Mammary epithelial cell (primary cell): ENCODE measurements at regions not wholly inside any gene's neighbourhood (a gene's known extent, or its start where the extent isn't known, plus 50 kb on each side); places are given as distances from the start of the nearest gene placed in this dataset.
"Not testable (repeated sequence)": the region's sequence is repeated elsewhere in the genome, so short reads cannot be mapped to it uniquely, and the experiment has no call there.

Experiments
- CTCF ChIP-seq, 2 donors: IDR thresholded peaks in 1 of 2; conservative IDR thresholded peaks in 1 of 2; 2 replicates each; pipeline ENCODE4 v1.5.1; 2011 to 2012; ENCODE audit warnings: inconsistent platforms in 2 of 2, low read length in 2 of 2, mild to moderate bottlenecking in 2 of 2, control low read depth in 1 of 2, low read depth in 1 of 2; ENCODE audit not compliant: insufficient read depth in 1 of 2; ENCODE audit errors: extremely low read depth in 1 of 2
- EZH2 ChIP-seq: IDR thresholded peaks from 2 replicates; pipeline ENCODE4 v1.6.1; 2012; ENCODE audit warnings: low read length, inconsistent platforms, borderline replicate concordance

- TF ChIP-seq CTCF (conservative IDR thresholded peaks at IDR 0.05 in 1 of 2, IDR thresholded peaks at IDR 0.05 in 1 of 2; ENCODE audit: extremely low read depth in 1 of 2, insufficient read depth in 1 of 2, low read depth in 1 of 2, low read length in 2 of 2); EZH2: not testable (repeated sequence)
Measured at GRCh38 chr2:47690706-47691325, 92.1 kb upstream of the MSH6 start.
